ENCODE measurements at regions not wholly inside any gene's neighbourhood (a gene's known extent, or its start where the extent isn't known, plus 50 kb on each side); places are given as distances from the start of the nearest gene placed in this dataset.

GRCh38 chr17:33992113-33992512 is 263.0 kb upstream of the CCL2 start:
- no peak for TF ChIP-seq CTCF (IDR thresholded peaks at IDR 0.05)
- TF ChIP-seq POLR2A (IDR thresholded peaks at IDR 0.05), result no peak
- TF ChIP-seq EP300 (IDR thresholded peaks at IDR 0.05), result no peak
- TF ChIP-seq POLR2AphosphoS5 (IDR thresholded peaks at IDR 0.05), result no peak
